ENCODE measurements at regions not wholly inside any gene's neighbourhood (a gene's known extent, or its start where the extent isn't known, plus 50 kb on each side); places are given as distances from the start of the nearest gene placed in this dataset.
"Not testable (repeated sequence)": the region's sequence is repeated elsewhere in the genome, so short reads cannot be mapped to it uniquely, and the experiment has no call there.

GRCh38 chr9:104326912-104327311, 177.2 kb upstream of the OR13F1 start:
- no peak for DNase-seq (ENCODE audit: low read depth)

DNA sequence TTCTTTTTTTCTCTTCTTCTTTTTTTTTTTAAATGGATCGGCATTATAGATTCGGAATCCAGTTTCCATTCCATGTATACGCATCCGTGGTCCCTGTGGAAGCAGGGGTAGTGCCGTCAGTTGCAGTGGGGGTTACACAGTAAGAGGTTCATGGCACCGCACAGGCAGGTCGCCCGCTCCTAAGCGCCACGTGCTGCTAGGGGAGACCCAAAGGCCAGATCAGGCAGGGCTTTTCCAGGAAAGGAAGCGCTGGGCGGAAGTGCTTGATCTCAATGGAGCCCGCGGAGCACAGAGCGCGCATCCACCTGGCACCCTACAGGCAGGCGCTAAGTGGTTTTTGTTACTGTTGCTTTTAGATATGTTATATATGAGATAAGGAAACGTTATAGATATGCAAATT, 174.8 kb upstream of the OR13F1 start:
- DNase-seq (ENCODE audit: low read depth) = no peak

DNA sequence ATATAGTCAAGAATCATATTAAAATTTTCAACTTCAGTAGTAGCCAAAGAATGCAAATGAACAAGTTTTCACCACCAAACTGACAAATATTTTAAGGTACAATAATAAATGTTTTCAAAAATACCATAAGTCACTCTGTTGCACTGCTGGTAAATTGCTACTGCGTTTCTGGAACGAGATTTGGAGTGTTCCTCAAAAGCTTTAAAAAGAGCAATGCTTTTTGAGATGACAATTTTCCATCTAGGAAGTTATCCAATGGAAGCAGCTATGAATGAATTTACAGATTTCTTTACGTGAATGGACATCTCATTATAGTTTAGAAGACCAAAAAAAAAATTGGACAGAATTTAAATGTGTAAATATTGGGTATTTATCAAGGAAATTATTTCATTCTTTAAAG, 173.2 kb upstream of the OR13F1 start:
- DNase-seq (ENCODE audit: low read depth) = no peak

- no peak for DNase-seq (ENCODE audit: low read depth)
Observed at GRCh38 chr9:104334549-104334948, 169.5 kb upstream of the OR13F1 start.

GRCh38 chr9:104339692-104340091, 164.4 kb upstream of the OR13F1 start:
- no peak for DNase-seq (ENCODE audit: low read depth)

- no peak for DNase-seq (ENCODE audit: low read depth)
Observed at GRCh38 chr9:104342552-104342951, 161.5 kb upstream of the OR13F1 start.

- no peak for DNase-seq (ENCODE audit: low read depth)
Observed at GRCh38 chr9:104345061-104345460, 159.0 kb upstream of the OR13F1 start.

DNA sequence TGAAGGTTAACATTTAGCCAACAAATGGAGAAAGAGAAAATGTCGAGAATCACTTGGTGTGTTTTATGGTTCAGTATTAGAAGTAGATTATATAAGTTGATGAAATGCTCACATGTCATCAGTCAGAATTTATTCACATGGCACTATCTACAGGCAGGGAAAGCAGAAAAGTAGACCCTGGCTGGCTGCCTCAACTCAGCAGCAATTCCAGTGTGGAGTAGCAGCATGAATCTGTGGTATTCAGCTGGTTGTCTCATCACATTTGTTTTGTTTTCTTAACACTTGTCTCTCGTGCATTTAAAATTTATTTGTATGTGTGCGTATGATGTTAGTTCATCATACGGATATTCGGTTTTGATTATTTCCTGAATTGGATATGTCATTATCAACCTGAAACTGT, 153.5 kb upstream of the OR13F1 start:
- no peak for DNase-seq (ENCODE audit: low read depth)

- no peak for DNase-seq (ENCODE audit: low read depth)
Observed at GRCh38 chr9:104351726-104352125, 152.3 kb upstream of the OR13F1 start.

GRCh38 chr9:104361207-104361606, 142.9 kb upstream of the OR13F1 start:
- no peak for DNase-seq (ENCODE audit: low read depth)

DNA sequence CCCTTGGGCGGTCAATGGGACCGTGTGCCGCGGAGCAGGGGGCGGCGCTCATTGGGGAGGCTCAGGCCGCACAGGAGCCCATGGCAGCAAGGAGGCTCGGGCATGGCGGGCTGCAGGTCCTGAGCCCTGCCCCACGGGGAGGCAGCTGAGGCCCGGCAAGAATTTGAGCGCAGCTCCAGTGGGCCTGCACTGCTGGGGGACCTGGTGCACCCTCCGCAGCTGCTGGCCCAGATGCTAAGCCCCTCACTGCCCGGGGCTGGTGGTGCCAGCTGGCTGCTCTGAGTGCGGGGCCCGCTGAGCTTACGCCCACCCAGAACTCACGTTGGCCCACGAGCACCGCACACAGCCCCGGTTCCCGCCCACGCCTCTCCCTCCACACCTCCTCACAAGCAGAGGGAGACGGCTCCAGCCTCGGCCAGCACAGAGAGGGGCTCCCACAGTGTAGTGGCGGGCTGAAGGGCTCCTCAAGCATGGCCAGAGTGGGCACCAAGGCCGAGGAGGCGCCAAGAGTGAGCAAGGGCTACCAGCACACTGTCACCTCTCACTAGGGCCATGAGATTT, 141.1 kb upstream of the OR13F1 start:
- DNase-seq (ENCODE audit: low read depth) = no peak

GRCh38 chr9:104367507-104367906, 136.6 kb upstream of the OR13F1 start:
- DNase-seq (ENCODE audit: low read depth) = no peak

DNA sequence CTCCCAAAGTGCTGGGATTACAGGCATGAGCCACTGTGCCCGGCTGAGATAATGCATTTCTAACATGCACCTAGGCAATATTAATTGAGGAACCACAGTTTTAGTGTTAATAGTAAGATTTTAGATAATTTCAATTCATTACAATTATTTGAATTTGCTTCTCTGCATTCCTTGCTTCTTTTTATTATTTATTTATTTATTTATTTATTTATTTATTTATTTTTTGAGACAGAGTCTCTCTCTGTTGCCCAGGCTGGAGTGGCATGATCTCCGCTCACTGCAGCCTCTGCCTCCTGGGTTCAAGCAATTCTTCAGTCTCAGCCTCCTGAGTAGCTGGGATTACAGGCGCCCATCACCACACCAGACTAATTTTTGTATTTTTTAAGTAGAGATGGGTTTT, 135.7 kb upstream of the OR13F1 start:
- not testable (repeated sequence) for DNase-seq (ENCODE audit: low read depth)

DNA sequence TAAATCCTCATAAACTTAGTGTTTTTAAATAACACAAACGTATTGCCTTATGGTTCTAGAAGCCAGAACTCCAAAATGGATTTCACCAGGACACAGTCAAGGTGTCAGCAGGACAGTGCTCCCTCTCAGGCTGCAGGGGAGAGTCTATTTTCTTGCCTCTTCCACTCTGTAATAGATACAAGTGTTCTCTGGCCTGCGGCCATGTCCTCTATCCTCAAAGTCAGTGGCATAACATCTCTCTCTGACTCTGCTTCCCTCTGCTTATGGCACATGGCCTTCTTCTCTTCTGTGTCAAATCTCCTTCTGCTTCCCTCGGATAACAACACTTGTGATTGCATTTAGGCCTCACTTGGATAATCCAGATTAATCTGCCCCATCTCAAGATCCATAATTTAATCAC, 129.4 kb upstream of the OR13F1 start:
- DNase-seq (ENCODE audit: low read depth) = no peak

GRCh38 chr9:104386013-104386412, 118.0 kb upstream of the OR13F1 start:
- no peak for DNase-seq (ENCODE audit: low read depth)

DNA sequence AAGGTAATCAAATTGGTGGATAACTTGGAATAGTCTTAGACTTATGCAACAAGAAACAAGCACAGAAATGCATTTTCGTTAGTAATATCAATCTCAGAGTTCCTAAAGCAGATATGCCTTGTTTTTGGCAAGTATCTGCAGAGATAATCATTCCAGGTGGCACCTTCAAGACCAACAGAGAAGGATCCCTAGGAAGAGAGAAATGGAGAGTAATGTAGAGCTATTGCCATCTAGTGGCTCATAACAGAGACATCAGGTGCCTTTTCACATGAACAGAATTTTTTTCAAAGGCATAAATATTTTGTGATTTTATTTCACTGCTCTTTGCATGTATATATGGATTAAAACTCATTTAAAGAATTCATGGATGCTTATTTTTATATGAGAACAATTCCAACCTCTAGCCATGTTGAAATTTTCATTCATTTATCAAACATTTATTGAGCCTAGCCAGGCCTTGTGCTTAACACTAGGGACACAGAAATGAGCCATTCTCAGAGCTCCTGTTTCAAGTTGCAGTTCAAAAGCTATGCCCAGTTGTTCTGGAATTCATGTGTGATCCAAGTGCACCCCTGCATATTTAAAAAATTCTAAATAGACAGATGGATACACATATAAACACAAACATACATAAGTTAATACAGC, 117.5 kb upstream of the OR13F1 start:
- no peak for DNase-seq (ENCODE audit: low read depth)

GRCh38 chr9:104388071-104388470, 116.0 kb upstream of the OR13F1 start:
- DNase-seq (ENCODE audit: low read depth) = no peak

DNA sequence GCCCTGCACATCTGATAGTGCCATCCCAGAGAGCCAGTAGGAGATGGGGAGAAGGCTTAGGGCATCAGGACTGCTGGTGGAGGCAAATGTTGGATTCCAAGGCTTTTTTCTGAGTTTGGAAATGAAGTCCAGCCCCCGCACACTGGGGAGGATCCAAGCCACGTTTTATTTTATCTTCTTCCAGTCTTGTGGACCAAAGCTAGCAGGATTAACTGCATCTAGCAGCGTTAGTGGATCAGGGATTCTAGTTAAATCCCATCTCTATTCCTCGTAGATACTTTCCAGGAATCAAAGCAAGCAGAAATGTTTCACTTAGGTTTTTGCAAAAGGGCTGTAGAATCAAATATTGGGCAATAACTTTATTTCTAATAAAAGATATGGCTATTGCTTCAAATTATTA, 114.7 kb upstream of the OR13F1 start:
- DNase-seq (ENCODE audit: low read depth) = no peak

DNA sequence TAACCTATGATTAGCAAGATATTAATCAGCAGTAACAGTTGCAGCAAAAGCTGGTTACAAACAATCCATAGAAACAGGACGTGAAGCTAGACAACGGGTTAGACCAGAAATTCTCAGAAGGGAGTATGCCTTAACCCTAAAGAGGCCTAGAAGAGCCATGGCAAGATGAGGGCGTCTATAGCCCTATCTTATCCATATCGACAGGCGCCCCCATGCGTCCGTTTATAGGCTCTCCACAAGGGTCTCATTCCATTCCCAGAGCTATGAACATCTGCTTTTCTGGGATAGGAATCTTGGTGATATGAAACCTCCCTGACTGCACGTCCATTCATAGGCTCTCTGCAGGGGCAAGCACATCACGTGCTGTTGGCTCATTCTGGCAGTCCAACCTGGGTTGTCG, 109.2 kb upstream of the OR13F1 start:
- not testable (repeated sequence) for DNase-seq (ENCODE audit: low read depth)

GRCh38 chr9:104412238-104412637, 91.8 kb upstream of the OR13F1 start:
- no peak for DNase-seq (ENCODE audit: low read depth)

DNA sequence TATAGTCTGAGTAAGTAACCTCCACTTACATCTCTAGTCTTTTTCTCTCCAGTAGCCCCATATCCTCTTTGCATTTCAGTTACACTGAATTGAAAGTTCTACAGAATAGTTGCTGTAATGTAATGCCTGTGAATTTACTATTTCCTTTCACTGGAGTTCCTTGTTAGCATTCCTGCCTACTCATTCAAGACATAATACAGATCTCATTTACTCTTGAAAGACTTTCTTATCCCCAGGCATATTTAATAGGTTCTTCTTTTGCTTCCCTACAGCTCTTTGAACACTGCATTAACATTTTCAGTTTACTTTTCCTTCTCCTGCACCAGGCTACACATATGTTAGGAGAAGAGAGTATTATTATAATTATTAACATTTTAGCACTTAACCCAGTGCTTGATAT, 87.6 kb upstream of the OR13F1 start:
- no peak for DNase-seq (ENCODE audit: low read depth)

DNA sequence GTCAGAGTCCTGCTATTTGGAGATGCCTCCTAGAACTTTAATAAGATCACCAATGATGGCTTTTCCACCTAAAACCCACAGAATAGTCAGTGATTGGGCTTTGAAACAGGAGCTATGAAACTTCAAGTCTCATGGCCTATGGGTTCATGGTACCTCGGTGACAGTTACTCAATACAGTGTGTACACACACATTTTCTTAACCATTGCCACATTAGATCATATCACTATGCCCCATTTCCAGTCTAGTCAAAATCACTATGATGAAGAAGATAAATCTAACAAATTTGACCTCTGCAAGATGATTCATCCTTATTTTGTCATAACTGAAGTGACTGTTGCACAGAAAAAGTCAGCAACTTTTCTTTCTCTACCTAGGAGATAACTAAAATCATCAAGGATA, 86.8 kb upstream of the OR13F1 start:
- no peak for DNase-seq (ENCODE audit: low read depth)

GRCh38 chr9:104429031-104429546, 75.0 kb upstream of the OR13F1 start:
- DNase-seq (ENCODE audit: low read depth) = no peak

GRCh38 chr9:104435059-104435458, 69.0 kb upstream of the OR13F1 start:
- DNase-seq (ENCODE audit: low read depth) = no peak
